ENCODE measurements at regions not wholly inside any gene's neighbourhood (a gene's known extent, or its start where the extent isn't known, plus 50 kb on each side); places are given as distances from the start of the nearest gene placed in this dataset.

DNA sequence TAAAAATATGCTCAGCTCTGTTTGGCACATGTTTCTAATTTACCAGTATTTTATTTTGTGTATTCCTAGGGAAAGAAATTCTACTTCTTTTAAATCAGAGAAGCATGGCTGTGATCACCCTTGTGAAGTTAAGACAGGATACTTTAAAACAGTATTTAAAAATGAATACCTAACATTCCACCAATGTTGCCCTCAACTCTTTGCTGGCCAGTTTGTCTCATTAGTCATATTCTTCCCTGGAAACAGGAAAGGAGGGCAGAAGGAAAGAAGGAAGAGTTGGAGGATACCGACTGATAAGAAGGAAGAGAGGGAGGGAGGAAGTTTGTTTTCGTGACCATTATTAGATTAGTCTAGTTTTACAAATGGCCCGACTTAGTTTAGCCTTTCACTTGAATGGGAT, 137.4 kb downstream of the PLK2 start:
- TF ChIP-seq, protein P1, sequence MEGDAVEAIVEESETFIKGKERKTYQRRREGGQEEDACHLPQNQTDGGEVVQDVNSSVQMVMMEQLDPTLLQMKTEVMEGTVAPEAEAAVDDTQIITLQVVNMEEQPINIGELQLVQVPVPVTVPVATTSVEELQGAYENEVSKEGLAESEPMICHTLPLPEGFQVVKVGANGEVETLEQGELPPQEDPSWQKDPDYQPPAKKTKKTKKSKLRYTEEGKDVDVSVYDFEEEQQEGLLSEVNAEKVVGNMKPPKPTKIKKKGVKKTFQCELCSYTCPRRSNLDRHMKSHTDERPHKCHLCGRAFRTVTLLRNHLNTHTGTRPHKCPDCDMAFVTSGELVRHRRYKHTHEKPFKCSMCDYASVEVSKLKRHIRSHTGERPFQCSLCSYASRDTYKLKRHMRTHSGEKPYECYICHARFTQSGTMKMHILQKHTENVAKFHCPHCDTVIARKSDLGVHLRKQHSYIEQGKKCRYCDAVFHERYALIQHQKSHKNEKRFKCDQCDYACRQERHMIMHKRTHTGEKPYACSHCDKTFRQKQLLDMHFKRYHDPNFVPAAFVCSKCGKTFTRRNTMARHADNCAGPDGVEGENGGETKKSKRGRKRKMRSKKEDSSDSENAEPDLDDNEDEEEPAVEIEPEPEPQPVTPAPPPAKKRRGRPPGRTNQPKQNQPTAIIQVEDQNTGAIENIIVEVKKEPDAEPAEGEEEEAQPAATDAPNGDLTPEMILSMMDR (IDR thresholded peaks at IDR 0.05; ENCODE audit: low read depth, low read length), result no peak

DNA sequence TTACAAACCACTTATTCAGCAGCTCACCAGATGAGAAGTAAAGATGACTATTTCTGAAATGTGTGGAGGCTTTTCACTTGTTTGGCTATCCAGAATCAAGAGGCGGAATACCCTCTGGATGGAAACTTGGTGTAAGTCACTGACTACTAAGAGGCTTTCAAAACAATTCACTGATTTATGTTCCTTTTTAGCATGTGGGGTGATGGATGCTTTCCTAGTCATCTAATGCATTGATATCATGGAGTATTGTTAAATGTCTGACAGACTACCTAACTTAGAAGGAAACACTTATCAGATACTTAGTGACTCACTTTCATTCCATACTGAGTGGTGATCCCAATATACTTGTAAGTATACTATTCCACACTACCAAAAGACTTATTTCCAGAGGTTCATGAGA, 141.4 kb downstream of the PLK2 start:
- DNase-seq, result no peak

More for the DNA sequence above, 137.4 kb downstream of the PLK2 start:
- H3K36me3 ChIP-seq, result no peaks in the 10 kb centered on the region
- DNase-seq, result no peak
- no peaks in the 10 kb centered on the region for H3K9me3 ChIP-seq
- H3K27me3 ChIP-seq, result no peaks in the 10 kb centered on the region
- H3K4me1 ChIP-seq, result 0 out of 2 replicates have a peak, but pooled peaks cover 3% of the 10 kb centered on the region
- H3K4me3 ChIP-seq (ENCODE audit: low read depth, low read length), result no peak overlapping the region

DNA sequence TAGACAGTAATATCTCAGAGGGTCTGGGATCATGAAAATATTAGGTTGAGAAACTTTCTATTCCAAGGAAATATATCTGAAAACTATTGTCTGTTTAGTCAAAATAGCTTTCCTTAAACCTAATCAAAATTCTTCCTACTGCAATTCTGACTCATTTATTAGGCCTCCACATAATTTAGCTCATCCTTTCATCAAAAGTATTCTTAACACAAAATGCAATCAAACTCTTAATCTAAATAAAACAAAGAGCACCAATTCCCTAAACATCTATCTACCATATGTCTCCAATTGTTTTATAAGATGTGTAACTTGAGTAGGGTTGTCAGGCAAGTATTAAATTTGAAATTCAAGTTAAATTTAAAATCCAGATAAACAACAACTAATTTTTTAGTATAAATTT, 142.1 kb downstream of the PLK2 start:
- no peak overlapping the region for H3K4me3 ChIP-seq (ENCODE audit: low read depth, low read length)
- no peaks in the 10 kb centered on the region for H3K9me3 ChIP-seq
- no peak for DNase-seq
- H3K4me1 ChIP-seq, result no peaks in the 10 kb centered on the region
- no peaks in the 10 kb centered on the region for H3K36me3 ChIP-seq
- TF ChIP-seq, protein P1 (IDR thresholded peaks at IDR 0.05; ENCODE audit: low read depth, low read length), result no peak
- H3K27me3 ChIP-seq, result no peaks in the 10 kb centered on the region

More for the DNA sequence above, 141.4 kb downstream of the PLK2 start:
- TF ChIP-seq, protein P1 (IDR thresholded peaks at IDR 0.05; ENCODE audit: low read depth, low read length), result no peak
- no peak overlapping the region for H3K4me3 ChIP-seq (ENCODE audit: low read depth, low read length)
- no peaks in the 10 kb centered on the region for H3K4me1 ChIP-seq
- no peaks in the 10 kb centered on the region for H3K27me3 ChIP-seq
- no peaks in the 10 kb centered on the region for H3K36me3 ChIP-seq
- H3K9me3 ChIP-seq, result no peaks in the 10 kb centered on the region

DNA sequence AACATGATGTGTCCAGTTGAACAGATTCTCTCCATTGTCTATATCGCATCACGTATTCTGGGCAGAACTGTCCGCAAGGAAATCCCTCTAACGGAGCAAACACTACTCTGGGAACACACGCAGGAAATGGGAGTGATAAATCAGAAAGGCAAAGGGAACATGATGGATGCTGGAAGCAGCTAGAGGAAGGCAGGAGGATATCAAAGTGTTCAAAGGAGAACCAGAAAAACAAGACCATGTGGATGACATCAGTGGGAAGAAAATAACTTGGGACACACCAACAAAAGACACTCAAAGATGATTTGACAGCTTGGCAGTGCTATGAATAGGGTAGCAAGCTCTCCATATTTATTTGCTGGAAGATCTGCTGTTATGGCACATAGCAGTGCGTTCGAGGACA, 142.9 kb downstream of the PLK2 start:
- TF ChIP-seq, protein P1 (IDR thresholded peaks at IDR 0.05; ENCODE audit: low read depth, low read length), result no peak
- no peaks in the 10 kb centered on the region for H3K27me3 ChIP-seq
- no peaks in the 10 kb centered on the region for H3K36me3 ChIP-seq
- H3K9me3 ChIP-seq, result no peaks in the 10 kb centered on the region
- H3K4me1 ChIP-seq, result no peaks in the 10 kb centered on the region
- no peak overlapping the region for H3K4me3 ChIP-seq (ENCODE audit: low read depth, low read length)
- DNase-seq, result no peak

DNA sequence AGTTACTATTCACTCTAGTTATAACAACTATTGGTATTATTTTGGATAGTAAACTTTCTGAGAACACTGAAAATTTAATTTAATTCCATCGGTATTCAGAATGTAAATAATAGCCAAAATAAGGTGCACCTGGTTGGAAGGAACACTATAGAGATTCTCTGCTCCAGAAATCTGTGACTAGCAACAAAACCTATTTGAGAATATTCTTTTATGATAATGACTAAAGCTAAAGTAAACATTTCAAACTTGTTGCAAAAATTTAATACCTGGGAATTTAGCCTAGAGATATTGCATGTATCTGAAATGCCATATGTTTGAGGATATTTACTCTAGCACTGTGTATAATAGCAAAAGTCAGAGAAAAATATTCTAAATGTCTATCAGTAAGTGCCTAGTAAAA, 144.1 kb downstream of the PLK2 start:
- H3K4me3 ChIP-seq (ENCODE audit: low read depth, low read length), result no peak overlapping the region
- no peaks in the 10 kb centered on the region for H3K27me3 ChIP-seq
- TF ChIP-seq, protein P1 (IDR thresholded peaks at IDR 0.05; ENCODE audit: low read depth, low read length), result no peak
- no peaks in the 10 kb centered on the region for H3K9me3 ChIP-seq
- no peaks in the 10 kb centered on the region for H3K4me1 ChIP-seq
- no peaks in the 10 kb centered on the region for H3K36me3 ChIP-seq
- no peak for DNase-seq

DNA sequence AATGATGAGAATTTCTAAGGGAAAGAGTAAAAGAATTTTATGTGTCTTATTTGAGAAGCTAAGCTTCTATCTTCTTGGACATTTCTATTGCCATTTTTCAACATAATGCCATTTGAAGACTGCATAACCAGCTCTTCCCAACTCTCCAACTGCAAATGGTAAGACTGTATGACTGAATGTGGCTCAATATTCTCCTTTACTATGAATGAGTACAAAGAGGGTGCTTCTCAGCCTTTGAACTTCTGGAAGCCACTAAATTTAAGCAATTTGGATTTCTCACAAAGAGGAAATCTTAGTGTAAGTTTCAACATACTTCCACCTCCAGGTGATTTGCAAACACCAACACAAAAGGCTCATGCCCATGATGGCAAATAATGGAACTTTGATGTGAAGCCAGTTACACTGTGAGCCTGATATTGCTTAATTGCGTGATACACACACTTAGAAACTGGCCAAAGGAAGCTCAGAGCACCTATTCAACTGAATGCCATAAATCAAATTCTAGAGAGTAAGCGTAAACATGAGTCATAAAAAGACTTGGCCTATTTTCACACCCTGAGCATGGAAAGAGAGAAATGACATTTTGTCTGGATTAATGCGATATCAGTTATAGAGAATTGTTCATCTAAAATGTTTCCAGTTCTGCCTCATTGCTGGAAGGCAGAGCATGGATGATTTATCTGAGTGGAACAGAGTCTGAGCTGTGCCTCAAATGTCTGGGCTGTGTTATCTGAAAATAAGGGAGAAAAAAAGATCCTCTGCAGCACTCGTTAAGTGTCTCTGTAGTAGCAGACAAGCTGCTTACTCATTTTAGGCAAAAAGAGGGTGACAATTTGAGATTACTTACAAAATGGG, 145.3 kb downstream of the PLK2 start:
- TF ChIP-seq, protein P1 (IDR thresholded peaks at IDR 0.05; ENCODE audit: low read depth, low read length), result no peak
- no peaks in the 10 kb centered on the region for H3K36me3 ChIP-seq
- H3K4me3 ChIP-seq (ENCODE audit: low read depth, low read length), result no peak overlapping the region
- DNase-seq, result no peak
- no peaks in the 10 kb centered on the region for H3K4me1 ChIP-seq
- no peaks in the 10 kb centered on the region for H3K9me3 ChIP-seq
- no peaks in the 10 kb centered on the region for H3K27me3 ChIP-seq
